GM12872 (cell line): ENCODE measurements at regions not wholly inside any gene's neighbourhood (a gene's known extent, or its start where the extent isn't known, plus 50 kb on each side); places are given as distances from the start of the nearest gene placed in this dataset.

ENCODE experiments used
- CTCF ChIP-seq: IDR thresholded peaks from 3 replicates; pipeline ENCODE4 v1.5.1; 2011; ENCODE audit warnings: low read depth, mild to moderate bottlenecking, low read length, moderate library complexity; ENCODE audit not compliant: insufficient read depth

DNA sequence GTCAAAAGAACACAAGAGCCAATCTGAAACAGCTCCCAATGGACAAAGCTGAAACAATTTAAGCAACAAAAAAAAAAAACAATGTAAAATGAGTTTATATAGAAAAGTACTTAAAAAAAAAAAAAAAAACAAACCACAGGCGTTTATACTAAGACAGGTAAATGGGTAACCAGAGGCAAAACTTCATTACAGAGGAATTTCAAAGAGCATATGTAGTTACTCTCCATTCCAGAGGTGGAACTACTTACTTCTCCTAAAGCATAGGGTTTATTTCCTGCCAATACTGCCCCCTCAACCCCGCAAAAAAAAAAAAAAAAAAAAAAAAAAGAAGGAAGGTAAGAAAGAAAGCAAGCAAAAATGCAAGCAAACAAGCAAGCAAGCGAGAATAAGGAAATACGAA lies 132.9 kb downstream of the LIG4 start:
- TF ChIP-seq CTCF, result no peak

- TF ChIP-seq CTCF, result no peak
Measured at GRCh38 chr13:108077284-108077683, 138.1 kb downstream of the LIG4 start.

GRCh38 chr13:108074429-108074828 lies 140.9 kb downstream of the LIG4 start:
- TF ChIP-seq CTCF, result peak; percentile 28; the same call in 1 of the 3 replicates

DNA sequence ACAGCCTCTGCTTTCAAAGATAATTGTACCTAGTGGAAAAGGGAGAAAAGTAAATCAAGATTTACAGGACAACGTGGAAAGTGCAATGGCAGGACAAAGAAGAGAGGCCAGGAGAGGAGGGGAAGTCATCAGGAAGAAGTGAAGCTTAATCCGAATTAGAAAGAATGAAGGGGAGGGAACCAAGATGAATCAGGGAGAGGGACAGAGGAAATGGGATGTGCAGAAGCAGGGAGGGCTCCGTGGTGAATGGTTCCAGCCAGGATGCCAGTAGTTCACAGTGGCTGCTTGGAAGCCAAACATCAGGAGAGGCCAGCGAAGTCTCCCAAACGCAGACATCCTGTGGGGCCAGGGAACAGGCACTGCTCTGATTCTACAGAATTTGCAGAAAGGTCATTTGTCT lies 144.4 kb downstream of the LIG4 start:
- TF ChIP-seq CTCF, result no peak

GRCh38 chr13:108070491-108070890 lies 144.8 kb downstream of the LIG4 start:
- no peak for TF ChIP-seq CTCF

GRCh38 chr13:108069521-108070210 lies 145.7 kb downstream of the LIG4 start:
- no peak for TF ChIP-seq CTCF

DNA sequence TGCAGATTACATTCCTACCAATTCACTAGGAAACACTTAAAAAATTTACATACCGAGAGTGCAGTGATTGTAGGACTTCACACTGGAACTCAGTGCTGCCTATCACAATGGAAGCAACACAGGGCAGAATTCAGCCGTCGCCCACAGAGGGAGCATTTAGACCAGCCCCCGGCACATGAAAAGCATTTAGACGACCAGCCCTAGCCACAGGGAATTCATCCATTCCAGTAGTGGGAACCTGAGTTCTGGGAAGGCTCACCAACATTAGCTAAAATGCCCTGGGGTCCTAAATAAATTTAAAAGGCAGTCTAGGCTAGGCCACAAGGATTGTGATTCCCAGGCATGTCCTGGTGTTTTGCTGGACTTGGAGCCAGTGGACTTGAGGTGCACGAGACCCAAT lies 155.2 kb downstream of the LIG4 start:
- TF ChIP-seq CTCF, result no peak
